ENCODE measurements at regions not wholly inside any gene's neighbourhood (a gene's known extent, or its start where the extent isn't known, plus 50 kb on each side); places are given as distances from the start of the nearest gene placed in this dataset.

- FAIRE-seq (no peak), DNase-seq (ENCODE audit: extremely low spot score, insufficient read length, low read depth) (no peak)
Measured at GRCh38 chr5:123856766-123857165, 344.8 kb downstream of the CSNK1G3 start.

- no peak for DNase-seq (ENCODE audit: extremely low spot score, insufficient read length, low read depth)
- FAIRE-seq = no peak
Measured at GRCh38 chr5:123855609-123856008, 343.6 kb downstream of the CSNK1G3 start.

GRCh38 chr5:123845356-123846100, 333.6 kb downstream of the CSNK1G3 start:
- DNase-seq (ENCODE audit: extremely low spot score, insufficient read length, low read depth) (no peak), FAIRE-seq (no peak)

GRCh38 chr5:123844873-123845272, 332.9 kb downstream of the CSNK1G3 start:
- DNase-seq (ENCODE audit: extremely low spot score, insufficient read length, low read depth) = no peak

GRCh38 chr5:123835421-123835820, 323.4 kb downstream of the CSNK1G3 start:
- FAIRE-seq (no peak), DNase-seq (ENCODE audit: extremely low spot score, insufficient read length, low read depth) (no peak)

More at GRCh38 chr5:123844873-123845272, 332.9 kb downstream of the CSNK1G3 start:
- FAIRE-seq = no peak

GRCh38 chr5:123830575-123830974, 318.6 kb downstream of the CSNK1G3 start:
- FAIRE-seq = no peak
- no peak for DNase-seq (ENCODE audit: extremely low spot score, insufficient read length, low read depth)

- DNase-seq (ENCODE audit: extremely low spot score, insufficient read length, low read depth) = no peak
- FAIRE-seq = no peak
Measured at GRCh38 chr5:123827811-123828210, 315.8 kb downstream of the CSNK1G3 start.

- FAIRE-seq = no peak
- DNase-seq (ENCODE audit: extremely low spot score, insufficient read length, low read depth) = no peak
Measured at GRCh38 chr5:123819833-123820232, 307.9 kb downstream of the CSNK1G3 start.

- no peak for DNase-seq (ENCODE audit: extremely low spot score, insufficient read length, low read depth)
- no peak for FAIRE-seq
Measured at GRCh38 chr5:123819386-123819785, 307.4 kb downstream of the CSNK1G3 start.

- DNase-seq (ENCODE audit: extremely low spot score, insufficient read length, low read depth) (no peak), FAIRE-seq (no peak)
Measured at GRCh38 chr5:123817267-123817666, 305.3 kb downstream of the CSNK1G3 start.

GRCh38 chr5:123814801-123815470, 303.0 kb downstream of the CSNK1G3 start:
- FAIRE-seq (peak; percentile 29), DNase-seq (ENCODE audit: extremely low spot score, insufficient read length, low read depth) (no peak)

- FAIRE-seq = no peak
- DNase-seq (ENCODE audit: extremely low spot score, insufficient read length, low read depth) = no peak
Measured at GRCh38 chr5:123813937-123814624, 302.1 kb downstream of the CSNK1G3 start.

- DNase-seq (ENCODE audit: extremely low spot score, insufficient read length, low read depth) (no peak), FAIRE-seq (no peak)
Measured at GRCh38 chr5:123813264-123813663, 301.3 kb downstream of the CSNK1G3 start.

- no peak for FAIRE-seq
- no peak for DNase-seq (ENCODE audit: extremely low spot score, insufficient read length, low read depth)
Measured at GRCh38 chr5:123811831-123812230, 299.9 kb downstream of the CSNK1G3 start.

GRCh38 chr5:123810746-123811340, 298.9 kb downstream of the CSNK1G3 start:
- DNase-seq (ENCODE audit: extremely low spot score, insufficient read length, low read depth) (no peak), FAIRE-seq (no peak)

GRCh38 chr5:123810253-123810652, 298.3 kb downstream of the CSNK1G3 start:
- DNase-seq (ENCODE audit: extremely low spot score, insufficient read length, low read depth) = no peak
- no peak for FAIRE-seq

- no peak for FAIRE-seq
- no peak for DNase-seq (ENCODE audit: extremely low spot score, insufficient read length, low read depth)
Measured at GRCh38 chr5:123809594-123810221, 297.7 kb downstream of the CSNK1G3 start.

- DNase-seq (ENCODE audit: extremely low spot score, insufficient read length, low read depth) = no peak
- FAIRE-seq = no peak
Measured at GRCh38 chr5:123808461-123809380, 296.7 kb downstream of the CSNK1G3 start.

Data from GM18507 (cell line).